Hindlimb muscle (tissue), 1 donor: ENCODE measurements at regions not wholly inside any gene's neighbourhood (a gene's known extent, or its start where the extent isn't known, plus 50 kb on each side); places are given as distances from the start of the nearest gene placed in this dataset.

Experiments
- DNase-seq: peaks from one replicate; pipeline ENCODE4 v3.0.0-alpha.2; 2013

- DNase-seq: no peak
Observed at GRCh38 chr14:48853159-48853558, 733.0 kb downstream of the RPS29 start.

DNA sequence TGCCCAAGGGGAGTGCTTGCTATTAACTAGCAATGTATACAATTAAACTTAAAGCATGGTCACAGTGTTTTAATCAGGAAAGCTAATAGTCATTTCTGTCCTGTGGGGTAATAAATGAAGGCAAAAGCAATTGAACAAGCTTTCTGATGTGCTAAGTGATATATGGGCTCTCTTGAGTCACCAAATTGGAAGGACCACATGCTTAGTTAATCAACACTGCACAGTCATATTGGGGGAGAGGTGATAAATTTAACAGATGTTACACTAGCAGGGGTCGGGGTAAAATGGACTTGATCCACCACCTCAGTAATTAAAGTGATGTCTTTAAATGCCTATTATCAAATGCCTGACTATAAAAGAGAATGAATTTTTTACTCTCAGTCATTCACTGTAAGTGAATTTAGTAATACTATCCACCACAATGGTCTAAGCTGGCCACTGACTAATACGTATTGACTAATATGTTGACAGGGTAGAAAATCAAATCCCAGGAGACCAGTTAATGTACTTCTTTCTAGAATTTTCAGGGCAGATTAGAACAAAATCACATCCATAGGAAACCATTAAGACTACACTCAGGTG, 736.3 kb downstream of the RPS29 start:
- DNase-seq: no peak

DNA sequence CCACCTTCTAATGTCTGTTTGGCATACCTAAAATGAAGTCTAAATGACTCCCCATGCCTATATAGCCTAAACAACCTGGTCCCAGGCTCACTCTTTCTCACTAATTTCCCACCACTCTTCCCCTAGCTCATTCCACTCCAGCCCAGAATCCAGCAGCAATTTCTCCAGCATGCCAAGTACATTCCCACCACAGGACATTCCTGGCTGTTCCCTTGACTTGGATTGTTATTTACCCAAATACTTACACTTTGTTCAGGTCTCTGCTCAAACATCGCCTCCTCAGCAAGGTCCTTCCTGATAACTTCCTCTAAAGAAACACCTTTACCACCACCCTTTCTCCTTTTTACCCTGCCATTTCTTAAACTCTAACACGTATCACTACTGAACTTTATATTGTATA, 743.4 kb downstream of the RPS29 start:
- no peak for DNase-seq

DNA sequence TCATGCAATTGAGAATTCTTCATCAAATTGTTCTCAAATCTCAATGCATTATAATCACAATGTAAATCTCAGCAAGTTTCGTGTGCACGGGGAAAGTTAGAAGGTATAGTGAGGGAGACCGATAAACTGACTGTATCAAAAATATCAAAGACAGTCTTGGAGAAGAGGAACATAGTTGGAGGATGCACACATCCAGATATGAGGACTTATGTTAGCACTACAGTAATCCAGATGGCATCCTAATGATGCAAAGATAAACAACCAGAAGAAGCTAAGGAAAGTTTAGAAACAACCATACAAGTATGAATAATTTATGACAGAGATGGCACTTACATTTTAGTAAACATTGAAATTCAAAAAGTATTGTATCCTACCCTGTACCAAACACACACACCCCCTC, 760.1 kb downstream of the RPS29 start:
- no peak for DNase-seq

- DNase-seq: no peak
Observed at GRCh38 chr14:48814562-48814961, 771.6 kb downstream of the RPS29 start.

- DNase-seq: no peak
Observed at GRCh38 chr14:48805315-48805714, 780.9 kb downstream of the RPS29 start.

- no peak for DNase-seq
Observed at GRCh38 chr14:48792376-48793024, 793.7 kb downstream of the RPS29 start.

DNA sequence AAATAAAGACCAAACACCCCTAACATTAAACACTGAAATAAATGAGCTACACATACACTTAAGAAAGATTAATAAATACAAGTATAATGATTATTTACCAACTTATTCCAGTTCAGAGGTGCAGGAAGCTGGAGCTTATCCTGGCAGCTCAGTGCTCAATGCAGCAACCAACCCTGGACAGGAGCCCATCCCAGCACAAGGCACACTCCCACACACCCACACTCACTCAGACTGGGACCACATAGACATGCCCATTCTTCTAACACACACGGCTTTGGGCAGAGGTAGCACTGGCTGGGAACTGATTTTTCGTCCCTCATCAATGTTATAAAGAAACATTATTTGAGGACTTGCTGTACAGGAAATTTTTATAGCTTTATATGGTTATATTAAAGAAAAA, 797.4 kb downstream of the RPS29 start:
- DNase-seq: no peak

GRCh38 chr14:48786498-48786897, 799.7 kb downstream of the RPS29 start:
- DNase-seq: no peak

DNA sequence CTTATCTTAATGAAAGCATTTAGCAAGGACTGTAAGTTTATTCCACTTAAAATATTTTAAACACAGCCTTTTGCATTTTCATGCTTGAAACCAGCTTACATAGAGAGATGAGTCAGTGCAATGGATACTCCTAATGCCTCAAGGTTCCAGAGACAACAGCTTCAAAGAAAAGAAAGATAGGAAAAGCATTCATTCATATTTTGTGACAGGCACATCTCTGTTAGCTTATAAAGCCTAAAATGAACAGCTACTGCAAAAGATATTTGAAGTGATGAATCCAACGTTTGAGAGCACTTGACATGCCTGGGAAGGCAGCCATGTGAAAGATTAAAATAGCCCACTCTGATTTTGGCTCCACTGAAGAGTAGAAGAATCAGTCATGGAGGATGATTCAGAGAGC, 814.5 kb downstream of the RPS29 start:
- DNase-seq: no peak

- DNase-seq: no peak
Observed at GRCh38 chr14:48751293-48751692, 834.9 kb downstream of the RPS29 start.

DNA sequence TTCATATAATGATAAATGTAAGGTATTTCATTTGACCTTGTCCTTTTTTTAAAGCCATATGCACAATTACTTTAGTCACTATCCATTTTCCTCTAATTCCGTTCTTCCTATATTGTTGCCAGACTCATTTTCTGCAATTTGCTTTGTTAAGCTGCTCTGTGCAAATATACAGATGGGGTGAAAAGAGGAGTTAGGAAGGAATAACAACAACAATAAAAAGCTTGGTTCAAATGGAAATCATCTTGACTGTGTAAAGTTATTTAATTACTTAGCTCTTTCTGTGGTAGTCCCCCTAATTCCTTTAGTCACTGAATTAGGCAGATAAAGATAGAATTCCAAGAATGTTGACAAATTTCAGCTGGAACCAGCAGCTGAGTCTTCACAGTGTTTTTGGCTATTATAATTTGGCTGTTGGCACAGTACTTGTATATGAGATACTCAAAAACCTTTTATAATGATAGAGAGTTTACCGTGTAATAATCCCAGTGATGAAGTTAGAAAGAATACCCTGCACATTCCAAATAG, 838.0 kb downstream of the RPS29 start:
- no peak for DNase-seq

GRCh38 chr14:48747561-48748089, 838.6 kb downstream of the RPS29 start:
- DNase-seq: no peak

- no peak for DNase-seq
Observed at GRCh38 chr14:48744202-48744601, 842.0 kb downstream of the RPS29 start.

GRCh38 chr14:48738186-48738925, 847.8 kb downstream of the RPS29 start:
- DNase-seq: no peak

- no peak for DNase-seq
Observed at GRCh38 chr14:48735607-48736006, 850.6 kb downstream of the RPS29 start.

DNA sequence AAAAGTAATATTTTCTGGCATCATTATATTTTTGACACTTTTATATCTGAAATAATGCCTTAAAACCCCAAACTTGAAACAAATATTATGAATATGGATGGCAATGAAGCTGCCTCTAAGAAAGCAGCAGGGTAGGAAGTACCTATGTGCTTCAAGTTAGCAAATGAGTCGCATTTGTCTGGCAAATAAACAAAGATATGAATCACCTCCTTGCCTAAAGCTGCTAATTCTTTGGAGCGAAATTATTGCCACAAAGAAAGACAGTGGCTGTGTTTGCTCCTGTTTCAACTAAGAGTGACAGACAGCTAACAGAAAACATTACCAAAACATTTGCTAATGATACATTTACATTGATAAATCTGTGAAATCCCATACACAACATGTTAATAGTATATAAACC, 854.9 kb downstream of the RPS29 start:
- no peak for DNase-seq

DNA sequence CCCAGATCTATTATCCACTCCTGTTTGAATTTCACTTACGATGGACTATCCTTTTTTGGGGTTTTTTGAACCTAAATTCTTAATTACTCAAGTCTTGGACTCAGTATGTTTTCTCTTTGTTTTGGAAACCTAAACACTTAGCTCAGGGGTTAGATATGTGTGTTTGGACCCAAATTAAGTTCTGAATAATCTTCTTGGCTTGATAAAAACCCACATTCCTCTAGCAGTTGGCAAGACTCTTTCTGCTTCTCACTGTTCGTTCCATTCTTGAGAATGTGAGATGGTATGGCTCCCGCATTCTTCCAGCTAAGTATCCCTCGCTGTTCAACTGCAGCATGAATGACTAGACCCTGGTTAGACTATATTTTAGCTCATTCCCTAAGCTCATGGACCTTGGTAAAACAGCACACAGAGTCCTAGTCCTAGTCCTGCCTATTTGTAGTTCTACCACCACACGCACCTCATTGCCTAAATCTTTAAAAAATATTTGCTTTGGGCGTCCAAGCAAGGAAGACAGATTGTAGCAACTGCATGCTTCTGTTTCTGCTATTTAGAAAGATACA, 860.0 kb downstream of the RPS29 start:
- no peak for DNase-seq

- DNase-seq: peak; percentile 11
Observed at GRCh38 chr14:48725051-48725734, 861.0 kb downstream of the RPS29 start.

DNA sequence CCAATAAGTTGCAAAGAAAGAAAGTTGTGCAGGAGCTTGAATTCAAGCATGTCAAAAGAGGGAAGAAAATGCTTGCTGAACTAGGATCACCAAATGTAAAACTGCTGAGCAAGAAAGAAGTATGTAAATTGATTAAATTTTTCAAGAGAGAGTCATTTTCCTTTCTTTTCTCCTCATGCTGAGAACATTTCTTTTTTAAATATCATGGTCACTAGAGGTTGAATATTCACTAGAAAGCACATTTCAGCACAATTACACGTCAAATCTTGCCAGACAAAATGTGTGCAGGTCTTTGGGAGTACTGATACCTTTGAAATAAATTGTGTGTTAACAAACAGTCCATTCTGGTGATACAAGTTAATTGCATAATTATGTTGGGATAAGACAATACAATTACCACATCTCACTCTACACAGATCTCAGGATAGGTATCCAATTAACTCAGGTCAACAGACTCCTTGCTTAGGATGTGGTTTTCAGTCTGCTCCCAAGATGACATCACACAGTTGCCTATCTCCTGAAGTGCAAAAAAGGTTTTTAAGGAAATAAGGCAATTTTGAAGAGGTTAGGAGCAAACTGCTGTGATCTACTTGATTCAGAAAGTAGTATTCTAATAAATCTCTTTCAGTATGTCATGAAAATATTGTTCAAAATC, 862.2 kb downstream of the RPS29 start:
- DNase-seq: no peak

GRCh38 chr14:48714366-48714765, 871.8 kb downstream of the RPS29 start:
- no peak for DNase-seq

- no peak for DNase-seq
Observed at GRCh38 chr14:48710133-48710532, 876.0 kb downstream of the RPS29 start.
